ENCODE measurements at regions not wholly inside any gene's neighbourhood (a gene's known extent, or its start where the extent isn't known, plus 50 kb on each side); places are given as distances from the start of the nearest gene placed in this dataset.

DNA sequence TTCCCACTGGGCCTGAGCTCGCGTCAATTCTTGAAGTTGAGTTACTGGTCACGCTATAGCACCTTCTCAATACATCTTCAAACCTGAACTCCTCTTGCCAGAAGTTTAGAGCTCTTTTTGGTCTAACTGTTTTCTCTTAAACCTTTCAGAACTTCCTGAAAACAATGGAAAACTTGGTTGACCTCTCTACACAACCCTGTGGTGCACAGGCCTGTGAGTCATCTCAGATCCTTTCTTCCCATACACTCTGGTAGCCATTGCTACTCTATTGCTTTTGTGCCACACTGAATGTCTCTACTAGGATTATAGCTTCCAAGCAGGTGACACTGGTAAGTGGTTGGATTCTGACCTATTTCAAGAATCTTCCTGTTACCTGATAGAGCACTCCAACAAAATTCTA is 321.5 kb upstream of the FSIP2 start (continued):
- TF ChIP-seq CEBPB (IDR thresholded peaks at IDR 0.05; ENCODE audit: low read depth) (no peak), ELF1 (IDR thresholded peaks at IDR 0.05; ENCODE audit: borderline replicate concordance, low read depth) (no peak), FOSL1 (IDR thresholded peaks at IDR 0.05; ENCODE audit: low read depth) (no peak), ZFX (IDR thresholded peaks at IDR 0.05) (no peak), POLR2A (IDR thresholded peaks at IDR 0.05; ENCODE audit: borderline replicate concordance, extremely low read depth, insufficient read depth, insufficient read length) (no peak)
- TF ChIP-seq, protein P1, sequence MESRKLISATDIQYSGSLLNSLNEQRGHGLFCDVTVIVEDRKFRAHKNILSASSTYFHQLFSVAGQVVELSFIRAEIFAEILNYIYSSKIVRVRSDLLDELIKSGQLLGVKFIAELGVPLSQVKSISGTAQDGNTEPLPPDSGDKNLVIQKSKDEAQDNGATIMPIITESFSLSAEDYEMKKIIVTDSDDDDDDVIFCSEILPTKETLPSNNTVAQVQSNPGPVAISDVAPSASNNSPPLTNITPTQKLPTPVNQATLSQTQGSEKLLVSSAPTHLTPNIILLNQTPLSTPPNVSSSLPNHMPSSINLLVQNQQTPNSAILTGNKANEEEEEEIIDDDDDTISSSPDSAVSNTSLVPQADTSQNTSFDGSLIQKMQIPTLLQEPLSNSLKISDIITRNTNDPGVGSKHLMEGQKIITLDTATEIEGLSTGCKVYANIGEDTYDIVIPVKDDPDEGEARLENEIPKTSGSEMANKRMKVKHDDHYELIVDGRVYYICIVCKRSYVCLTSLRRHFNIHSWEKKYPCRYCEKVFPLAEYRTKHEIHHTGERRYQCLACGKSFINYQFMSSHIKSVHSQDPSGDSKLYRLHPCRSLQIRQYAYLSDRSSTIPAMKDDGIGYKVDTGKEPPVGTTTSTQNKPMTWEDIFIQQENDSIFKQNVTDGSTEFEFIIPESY (IDR thresholded peaks at IDR 0.05; ENCODE audit: extremely low read depth, insufficient replicate concordance, low read length): no peak

DNA sequence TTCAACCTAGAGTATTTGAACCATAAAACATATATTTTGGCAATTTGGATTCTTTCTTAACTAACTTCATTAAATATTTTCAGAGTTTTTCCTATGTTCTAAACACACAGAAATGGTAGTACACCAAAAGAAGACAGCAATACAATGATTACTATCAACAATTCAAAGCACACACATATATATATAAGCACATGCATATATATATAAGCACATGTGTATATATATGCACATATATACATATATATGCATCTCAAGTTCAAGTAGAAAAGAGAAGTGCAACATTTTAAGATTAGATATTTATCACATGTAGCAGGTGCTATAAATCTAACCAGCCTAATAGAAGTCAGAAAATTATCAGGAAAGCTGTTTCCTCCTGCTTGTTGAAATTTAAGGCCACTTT is 320.9 kb upstream of the FSIP2 start:
- intact Hi-C loops (cut with micrococcal nuclease): no loop called here
- H3K4me3 ChIP-seq (replicated peaks in 1 of 2; ENCODE audit: low read depth in 1 of 2, low read length in 2 of 2): no peak overlapping the region
- H3K9me2 ChIP-seq (ENCODE audit: insufficient read depth): no peaks in the 10 kb centered on the region
- no peaks in the 10 kb centered on the region for H3K27me3 ChIP-seq (ENCODE audit: insufficient read depth, low read length)
- DNase-seq (ENCODE audit: low read depth, low spot score) (no peak), ATAC-seq (no peak)
- ChIA-PET CTCF (no interaction called here), RAD21 (ENCODE audit: low non-redundant PET in 1 of 2, low total read pairs in 2 of 2, uncharacterized antibody in 2 of 2, unreplicated experiment in 2 of 2) (no interaction called here), POLR2A (no interaction called here)
- H4K20me1 ChIP-seq (ENCODE audit: insufficient read depth): no peaks in the 10 kb centered on the region
- no peaks in the 10 kb centered on the region for H3K4me1 ChIP-seq (ENCODE audit: control insufficient read depth in 1 of 2, insufficient read depth in 2 of 2, low read length in 2 of 2)
- no peak overlapping the region for H2AFZ ChIP-seq (ENCODE audit: low read depth, low read length, poor library complexity, severe bottlenecking)
- no TSS peak for BruUV-seq (replicated peaks)
- no peaks in the 10 kb centered on the region for H3K36me3 ChIP-seq (ENCODE audit: control insufficient read depth in 1 of 2, insufficient read depth in 2 of 2, low read length in 2 of 2)
- no peak overlapping the region for H3K27ac ChIP-seq (ENCODE audit: low read depth, low read length)
- no peak overlapping the region for H3K9ac ChIP-seq (ENCODE audit: low read length)
- H3K79me2 ChIP-seq (ENCODE audit: insufficient read depth, low read length): no peaks in the 10 kb centered on the region
- no peak overlapping the region for H3K4me2 ChIP-seq (ENCODE audit: low read length)
- H3K9me3 ChIP-seq (ENCODE audit: control insufficient read depth in 1 of 2, insufficient read depth in 1 of 2, low read depth in 1 of 2, low read length in 2 of 2): no peaks in the 10 kb centered on the region
- TF ChIP-seq TCF7L2 (IDR thresholded peaks at IDR 0.05; ENCODE audit: borderline replicate concordance, extremely low read depth, insufficient read depth, insufficient read length) (no peak), SIN3A (IDR thresholded peaks at IDR 0.05; ENCODE audit: low read depth) (no peak), JUND (IDR thresholded peaks at IDR 0.05) (no peak), RAD21 (IDR thresholded peaks at IDR 0.05; ENCODE audit: low read depth) (no peak), ZFX (IDR thresholded peaks at IDR 0.05) (no peak), YY1 (IDR thresholded peaks at IDR 0.05; ENCODE audit: extremely low read depth, insufficient replicate concordance, low read depth, low read length) (no peak), FOSL1 (IDR thresholded peaks at IDR 0.05; ENCODE audit: low read depth) (no peak), EGR1 (IDR thresholded peaks at IDR 0.05; ENCODE audit: low read depth) (no peak), CEBPB (IDR thresholded peaks at IDR 0.05; ENCODE audit: low read depth) (no peak), ZNF274 (IDR thresholded peaks at IDR 0.05; ENCODE audit: low read depth, low read length) (no peak), POLR2A (IDR thresholded peaks at IDR 0.05; ENCODE audit: borderline replicate concordance, extremely low read depth, insufficient read depth, insufficient read length) (no peak), CBX3 (IDR thresholded peaks at IDR 0.05; ENCODE audit: low read depth) (no peak), SP1 (IDR thresholded peaks at IDR 0.05; ENCODE audit: low read depth) (no peak), SRF (IDR thresholded peaks at IDR 0.05; ENCODE audit: low read depth) (no peak)
- TF ChIP-seq, protein P2, sequence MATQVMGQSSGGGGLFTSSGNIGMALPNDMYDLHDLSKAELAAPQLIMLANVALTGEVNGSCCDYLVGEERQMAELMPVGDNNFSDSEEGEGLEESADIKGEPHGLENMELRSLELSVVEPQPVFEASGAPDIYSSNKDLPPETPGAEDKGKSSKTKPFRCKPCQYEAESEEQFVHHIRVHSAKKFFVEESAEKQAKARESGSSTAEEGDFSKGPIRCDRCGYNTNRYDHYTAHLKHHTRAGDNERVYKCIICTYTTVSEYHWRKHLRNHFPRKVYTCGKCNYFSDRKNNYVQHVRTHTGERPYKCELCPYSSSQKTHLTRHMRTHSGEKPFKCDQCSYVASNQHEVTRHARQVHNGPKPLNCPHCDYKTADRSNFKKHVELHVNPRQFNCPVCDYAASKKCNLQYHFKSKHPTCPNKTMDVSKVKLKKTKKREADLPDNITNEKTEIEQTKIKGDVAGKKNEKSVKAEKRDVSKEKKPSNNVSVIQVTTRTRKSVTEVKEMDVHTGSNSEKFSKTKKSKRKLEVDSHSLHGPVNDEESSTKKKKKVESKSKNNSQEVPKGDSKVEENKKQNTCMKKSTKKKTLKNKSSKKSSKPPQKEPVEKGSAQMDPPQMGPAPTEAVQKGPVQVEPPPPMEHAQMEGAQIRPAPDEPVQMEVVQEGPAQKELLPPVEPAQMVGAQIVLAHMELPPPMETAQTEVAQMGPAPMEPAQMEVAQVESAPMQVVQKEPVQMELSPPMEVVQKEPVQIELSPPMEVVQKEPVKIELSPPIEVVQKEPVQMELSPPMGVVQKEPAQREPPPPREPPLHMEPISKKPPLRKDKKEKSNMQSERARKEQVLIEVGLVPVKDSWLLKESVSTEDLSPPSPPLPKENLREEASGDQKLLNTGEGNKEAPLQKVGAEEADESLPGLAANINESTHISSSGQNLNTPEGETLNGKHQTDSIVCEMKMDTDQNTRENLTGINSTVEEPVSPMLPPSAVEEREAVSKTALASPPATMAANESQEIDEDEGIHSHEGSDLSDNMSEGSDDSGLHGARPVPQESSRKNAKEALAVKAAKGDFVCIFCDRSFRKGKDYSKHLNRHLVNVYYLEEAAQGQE (IDR thresholded peaks at IDR 0.05; ENCODE audit: low read depth): no peak
- TF ChIP-seq, protein P3, sequence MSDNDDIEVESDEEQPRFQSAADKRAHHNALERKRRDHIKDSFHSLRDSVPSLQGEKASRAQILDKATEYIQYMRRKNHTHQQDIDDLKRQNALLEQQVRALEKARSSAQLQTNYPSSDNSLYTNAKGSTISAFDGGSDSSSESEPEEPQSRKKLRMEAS (IDR thresholded peaks at IDR 0.05): no peak
- TF ChIP-seq, protein P4, sequence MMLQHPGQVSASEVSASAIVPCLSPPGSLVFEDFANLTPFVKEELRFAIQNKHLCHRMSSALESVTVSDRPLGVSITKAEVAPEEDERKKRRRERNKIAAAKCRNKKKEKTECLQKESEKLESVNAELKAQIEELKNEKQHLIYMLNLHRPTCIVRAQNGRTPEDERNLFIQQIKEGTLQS (IDR thresholded peaks at IDR 0.05): no peak
- TF ChIP-seq, protein P1 (IDR thresholded peaks at IDR 0.05; ENCODE audit: extremely low read depth, insufficient replicate concordance, low read length): no peak

Data from HCT116 (cell line).